Adrenal gland (tissue), 9 donors: ENCODE measurements at regions not wholly inside any gene's neighbourhood (a gene's known extent, or its start where the extent isn't known, plus 50 kb on each side); places are given as distances from the start of the nearest gene placed in this dataset.

Source experiments
- DNase-seq, 7 donors: peaks; one replicate each; pipeline ENCODE4 v3.0.0-alpha.2; 2019 to 2020
- H3K27ac ChIP-seq, 5 donors: fragments of 200-600 bp; sonication (generic) in 4 of 5; 1 replicate in 3 of 5; 2 replicates in 2 of 5; pipeline versions ENCODE4 v1.5.1 to v1.8.0; 2016 to 2020; ENCODE audit warnings: mild to moderate bottlenecking in 1 of 5
- H3K27me3 ChIP-seq: fragments of 200-600 bp; 2 replicates; pipeline ENCODE4 v1.8.0; 2021
- H3K36me3 ChIP-seq, 2 donors: fragments of 200-600 bp; replicated peaks in 1 of 2; 1 replicate in 1 of 2; 2 replicates in 1 of 2; pipeline versions ENCODE4 v1.5.1 to v1.8.0; 2018 to 2022
- H3K4me1 ChIP-seq, 2 donors: fragments of 200-600 bp; replicated peaks in 1 of 2; 1 replicate in 1 of 2; 2 replicates in 1 of 2; pipeline versions ENCODE4 v1.5.1 to v1.8.0; 2018 to 2021
- H3K4me3 ChIP-seq, 4 donors: fragments of 200-600 bp; sonication (generic) in 3 of 4; one replicate each; pipeline ENCODE4 v1.5.1; 2016 to 2018
- H3K9me3 ChIP-seq, 3 donors: fragments of 200-600 bp; sonication (generic) in 1 of 3; replicated peaks in 1 of 3; 1 replicate in 2 of 3; 2 replicates in 1 of 3; pipeline versions ENCODE4 v1.5.1 to v1.8.0; 2016 to 2021
- POLR2A ChIP-seq, 2 donors: fragments of 450-650 bp; IDR thresholded peaks; one replicate each; pipeline ENCODE4 v1.6.1; 2017; ENCODE audit warnings: antibody characterized with exemption in 2 of 2, mild to moderate bottlenecking in 2 of 2, moderate library complexity in 1 of 2
- WGBS, 4 donors: extraction: QIAGEN DNeasy Blood & Tissue Kit in 2 of 4; methylation state at CpG; one replicate each; pipeline versions ENCODE4 v1.1.5 to v1.1.7; 2013 to 2017; 5-methylcytosine and 5-hydroxymethylcytosine counted together
- intact Hi-C, 2 donors: fragments of 100-400 bp; cut with DNase I; formaldehyde crosslinking; loops; one replicate each; pipeline versions ENCODE4 v1.14.1 to v1.15.0; 2022 to 2023
- TF ChIP-seq, protein P1 (sequence below), 6 experiments: fragments of 450-650 bp in 4 of 6; fragments of 200-600 bp in 2 of 6; sonication (generic) in 1 of 6; IDR thresholded peaks; 1 replicate in 5 of 6; 2 replicates in 1 of 6; pipeline versions ENCODE4 v1.5.1 to v1.8.0; 2016 to 2021; ENCODE audit warnings: antibody characterized with exemption in 6 of 6, mild to moderate bottlenecking in 2 of 6, moderate library complexity in 1 of 6
- donor health status: healthy with polysubstance abuse.
- donor health status: Bipolar disorder and iron deficiency.
- donor health status: DM: yes; HTN: yes; CAD: no.
- donor health status: DM: no; HTN: no; CAD: no.
- donor health status: DM: no; HTN: no; CAD: no.

- no peak overlapping the region for H3K27ac ChIP-seq
- no peaks in the 10 kb centered on the region for H3K4me1 ChIP-seq
- H3K9me3 ChIP-seq = no peaks in the 10 kb centered on the region
- H3K4me3 ChIP-seq = no peak overlapping the region
- 65 to 78% (median 70%) methylated on average over 4 of the region's 4 CpGs for WGBS, 4 donors
- DNase-seq = no peak
- intact Hi-C loops = no loop called here
- H3K36me3 ChIP-seq = no peaks in the 10 kb centered on the region
- H3K27me3 ChIP-seq = no peaks in the 10 kb centered on the region
- no peak for TF ChIP-seq POLR2A (IDR thresholded peaks at IDR 0.05)
- TF ChIP-seq, protein P1, sequence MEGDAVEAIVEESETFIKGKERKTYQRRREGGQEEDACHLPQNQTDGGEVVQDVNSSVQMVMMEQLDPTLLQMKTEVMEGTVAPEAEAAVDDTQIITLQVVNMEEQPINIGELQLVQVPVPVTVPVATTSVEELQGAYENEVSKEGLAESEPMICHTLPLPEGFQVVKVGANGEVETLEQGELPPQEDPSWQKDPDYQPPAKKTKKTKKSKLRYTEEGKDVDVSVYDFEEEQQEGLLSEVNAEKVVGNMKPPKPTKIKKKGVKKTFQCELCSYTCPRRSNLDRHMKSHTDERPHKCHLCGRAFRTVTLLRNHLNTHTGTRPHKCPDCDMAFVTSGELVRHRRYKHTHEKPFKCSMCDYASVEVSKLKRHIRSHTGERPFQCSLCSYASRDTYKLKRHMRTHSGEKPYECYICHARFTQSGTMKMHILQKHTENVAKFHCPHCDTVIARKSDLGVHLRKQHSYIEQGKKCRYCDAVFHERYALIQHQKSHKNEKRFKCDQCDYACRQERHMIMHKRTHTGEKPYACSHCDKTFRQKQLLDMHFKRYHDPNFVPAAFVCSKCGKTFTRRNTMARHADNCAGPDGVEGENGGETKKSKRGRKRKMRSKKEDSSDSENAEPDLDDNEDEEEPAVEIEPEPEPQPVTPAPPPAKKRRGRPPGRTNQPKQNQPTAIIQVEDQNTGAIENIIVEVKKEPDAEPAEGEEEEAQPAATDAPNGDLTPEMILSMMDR (IDR thresholded peaks at IDR 0.05) = no peak
Observed at GRCh38 chr18:1227025-1227424, 322.4 kb downstream of the ADCYAP1 start.

DNA sequence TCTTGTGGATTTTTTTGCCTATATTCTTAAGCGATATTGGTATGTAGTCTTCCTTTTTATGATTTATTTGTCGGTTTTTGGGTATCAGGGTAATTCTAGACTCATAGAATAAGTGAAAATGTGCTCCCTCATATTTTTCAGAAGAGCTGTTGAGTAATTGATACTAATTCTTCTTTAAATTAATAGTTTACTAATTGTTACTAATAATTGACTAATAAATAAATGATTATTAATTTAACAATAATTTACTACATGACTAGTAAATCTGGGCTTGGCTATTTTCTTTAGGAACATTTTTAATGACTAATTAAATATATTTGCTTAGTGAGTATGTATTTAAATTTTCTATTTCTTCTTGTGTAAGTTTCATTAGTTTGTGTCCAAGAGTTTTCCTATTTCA lies 325.0 kb downstream of the ADCYAP1 start:
- no peak for DNase-seq
- no peak overlapping the region for H3K4me3 ChIP-seq
- peaks cover 0 to 4% (median 0%) of the 10 kb centered on the region in 3 donors for H3K9me3 ChIP-seq
- no peaks in the 10 kb centered on the region for H3K4me1 ChIP-seq
- no peaks in the 10 kb centered on the region for H3K27me3 ChIP-seq
- no peak overlapping the region for H3K27ac ChIP-seq
- no peaks in the 10 kb centered on the region for H3K36me3 ChIP-seq
- TF ChIP-seq POLR2A (IDR thresholded peaks at IDR 0.05) = no peak
- TF ChIP-seq, protein P1 (IDR thresholded peaks at IDR 0.05) = no peak
- 75 to 88% (median 79%) methylated on average over 2 of the region's 2 CpGs for WGBS, 4 donors
- intact Hi-C loops = no loop called here

DNA sequence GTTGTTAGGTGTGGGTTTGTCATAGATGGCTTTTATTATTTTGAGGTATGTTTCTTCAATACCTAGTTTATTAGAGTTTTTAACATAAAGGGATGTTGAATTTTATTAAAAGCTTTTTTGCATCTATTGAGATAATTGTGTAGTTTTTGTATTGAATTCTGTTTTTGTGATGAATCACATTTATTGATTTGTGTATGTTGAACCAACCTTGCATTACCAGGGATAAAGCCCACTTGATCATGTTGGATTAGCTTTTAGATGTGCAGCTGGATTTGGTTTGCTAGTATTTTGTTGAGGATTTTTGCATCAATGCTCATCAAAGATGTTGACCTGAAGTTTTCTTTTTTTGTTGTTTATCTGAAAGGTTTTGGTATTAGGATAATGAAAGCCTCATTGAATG lies 328.2 kb downstream of the ADCYAP1 start:
- no peak for DNase-seq
- Histone ChIP-seq H3K36me3 (no peaks in the 10 kb centered on the region), H3K27ac (no peak overlapping the region), H3K4me3 (no peak overlapping the region), H3K4me1 (no peaks in the 10 kb centered on the region), H3K9me3 (peaks cover 0 to 4% (median 0%) of the 10 kb centered on the region in 3 donors), H3K27me3 (no peaks in the 10 kb centered on the region)
- TF ChIP-seq, protein P1 (IDR thresholded peaks at IDR 0.05) = no peak
- no peak for TF ChIP-seq POLR2A (IDR thresholded peaks at IDR 0.05)
- intact Hi-C loops = no loop called here

DNA sequence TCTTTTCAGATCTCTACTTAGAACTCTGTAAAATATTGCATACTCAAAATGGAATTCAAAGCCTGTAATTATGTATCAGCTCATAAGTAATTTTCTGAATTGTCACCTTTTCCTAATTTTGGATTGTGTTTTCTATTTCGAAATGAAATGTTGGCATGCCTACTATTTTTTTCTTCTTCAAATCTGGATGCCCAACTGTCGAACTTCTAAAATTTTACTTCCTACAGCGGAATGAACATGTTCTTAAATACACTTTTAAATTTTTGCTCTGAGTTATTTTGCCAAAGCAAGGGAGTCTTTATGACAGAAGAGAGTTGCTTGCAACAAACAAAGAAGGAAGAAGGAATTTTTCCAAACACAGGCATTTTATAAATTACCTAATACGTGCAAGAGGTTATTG lies 336.0 kb downstream of the ADCYAP1 start:
- Histone ChIP-seq H3K36me3 (no peaks in the 10 kb centered on the region), H3K4me1 (no peaks in the 10 kb centered on the region), H3K4me3 (no peak overlapping the region), H3K9me3 (no peaks in the 10 kb centered on the region), H3K27ac (no peak overlapping the region), H3K27me3 (no peaks in the 10 kb centered on the region)
- WGBS, 4 donors = 58 to 77% (median 70%) methylated on average over 4 of the region's 4 CpGs
- TF ChIP-seq POLR2A (IDR thresholded peaks at IDR 0.05) = no peak
- TF ChIP-seq, protein P1 (IDR thresholded peaks at IDR 0.05) = no peak
- DNase-seq = no peak
- intact Hi-C loops = no loop called here
